ENCODE measurements at regions not wholly inside any gene's neighbourhood (a gene's known extent, or its start where the extent isn't known, plus 50 kb on each side); places are given as distances from the start of the nearest gene placed in this dataset.

GRCh38 chr1:47577303-47578025 lies 139.6 kb downstream of the FOXD2 start:
- ChIA-PET POLR2A (no interaction called here), CTCF (interaction anchor here (1.0 kb wide), 1 partner anchor 140 kb away, joined by 4 read pairs; the partner anchor contains the start of gene FOXD2)
- no peak for DNase-seq (ENCODE audit: extremely low spot score)
- TF ChIP-seq CTCF (IDR thresholded peaks at IDR 0.05; ENCODE audit: control extremely low read depth, extremely low read depth, low read depth, missing control alignments): no peak

- DNase-seq (ENCODE audit: extremely low spot score): no peak
- ChIA-PET POLR2A (no interaction called here), CTCF (no interaction called here)
- TF ChIP-seq CTCF (IDR thresholded peaks at IDR 0.05; ENCODE audit: control extremely low read depth, extremely low read depth, low read depth, missing control alignments): no peak
These were observed 140.3 kb downstream of the FOXD2 start for GRCh38 chr1:47578026-47578720.

- POLR2A ChIA-PET: no interaction called here
- TF ChIP-seq CTCF (IDR thresholded peaks at IDR 0.05; ENCODE audit: control extremely low read depth, extremely low read depth, low read depth, missing control alignments): no peak
- no peak for DNase-seq (ENCODE audit: extremely low spot score)
- CTCF ChIA-PET: interaction anchor here (0.8 to 1.5 kb wide), 3 partner anchors 14 to 141 kb away, joined by 3 to 4 read pairs (median 3); no protein-coding TSS in a partner anchor
These were observed 141.0 kb downstream of the FOXD2 start for GRCh38 chr1:47578721-47579419.

- POLR2A ChIA-PET: no interaction called here
- TF ChIP-seq CTCF (IDR thresholded peaks at IDR 0.05; ENCODE audit: control extremely low read depth, extremely low read depth, low read depth, missing control alignments): no peak
- no peak for DNase-seq (ENCODE audit: extremely low spot score)
- CTCF ChIA-PET: interaction anchor here (0.6 to 1.5 kb wide), 5 partner anchors 9 to 175 kb away, joined by 3 to 4 read pairs (median 3); no protein-coding TSS in a partner anchor
These were observed 142.0 kb downstream of the FOXD2 start for GRCh38 chr1:47579809-47580208.

- CTCF ChIA-PET: interaction anchor here (1.2 to 1.5 kb wide), 2 partner anchors 143 to 175 kb away, joined by 3 to 4 read pairs; no protein-coding TSS in a partner anchor
- no peak for TF ChIP-seq CTCF (IDR thresholded peaks at IDR 0.05; ENCODE audit: control extremely low read depth, extremely low read depth, low read depth, missing control alignments)
- POLR2A ChIA-PET: no interaction called here
- DNase-seq (ENCODE audit: extremely low spot score): no peak
These were observed 142.7 kb downstream of the FOXD2 start for GRCh38 chr1:47580451-47580995.

Measured in GM10248 (cell line).